Lower leg skin (tissue), 3 donors: ENCODE measurements at regions not wholly inside any gene's neighbourhood (a gene's known extent, or its start where the extent isn't known, plus 50 kb on each side); places are given as distances from the start of the nearest gene placed in this dataset.

Source experiments
- CTCF ChIP-seq, 3 donors: fragments of 450-650 bp; IDR thresholded peaks; one replicate each; pipeline ENCODE4 v1.5.1; 2016; ENCODE audit warnings: antibody characterized with exemption in 3 of 3, mild to moderate bottlenecking in 3 of 3, moderate library complexity in 2 of 3
- POLR2A ChIP-seq, 2 donors: fragments of 450-650 bp; IDR thresholded peaks; one replicate each; pipeline ENCODE4 v1.6.1; 2016 to 2017; ENCODE audit warnings: antibody characterized with exemption in 2 of 2, mild to moderate bottlenecking in 1 of 2, moderate library complexity in 1 of 2

DNA sequence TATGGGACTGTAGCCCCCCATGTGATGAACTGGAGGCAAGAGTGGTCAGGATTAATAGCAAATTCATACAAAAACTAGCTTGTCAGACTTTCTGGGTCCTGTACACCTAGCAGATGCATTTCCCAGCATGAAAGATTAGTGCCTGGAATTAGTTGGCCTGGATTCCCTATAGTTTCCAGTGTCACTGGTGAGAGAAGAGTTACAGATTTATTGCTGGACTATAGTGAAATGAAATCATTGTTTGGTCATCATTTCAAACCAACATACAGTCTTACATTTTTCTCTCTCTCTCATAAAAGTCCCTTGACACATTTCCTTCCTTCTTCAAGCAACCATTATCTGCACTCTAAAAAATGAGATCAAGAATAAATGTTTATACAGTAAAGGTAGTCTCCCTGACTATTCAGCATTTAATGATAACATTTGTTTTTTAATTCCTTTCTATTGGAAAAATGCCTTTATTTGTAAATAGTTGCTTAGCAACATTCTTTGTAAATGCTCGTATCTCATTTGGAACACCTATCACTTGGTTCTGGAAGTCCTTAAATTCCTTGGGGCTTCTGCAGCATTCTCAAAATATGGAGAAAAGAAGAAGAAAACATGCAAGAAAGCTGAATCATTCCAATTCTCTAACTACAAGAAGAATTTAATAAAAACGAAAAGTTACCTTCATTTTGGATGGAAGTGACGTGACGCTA lies 144.4 kb downstream of the MREG start:
- TF ChIP-seq POLR2A (IDR thresholded peaks at IDR 0.05) (no peak), CTCF (IDR thresholded peaks at IDR 0.05) (no peak)
